SK-N-SH (cell line): ENCODE measurements at regions not wholly inside any gene's neighbourhood (a gene's known extent, or its start where the extent isn't known, plus 50 kb on each side); places are given as distances from the start of the nearest gene placed in this dataset.

Source experiments
- CTCF ChIA-PET: fragments of 300-600, 350-600 bp; formaldehyde crosslinking; extraction: SDS; loops from one replicate; lab custom pipeline; 2021; lab: Yijun Ruan, JAX
- POLR2A ChIA-PET: fragments of 350-600 bp; sonication (Branson Sonifier 250); formaldehyde crosslinking; extraction: SDS; loops from one replicate; lab custom pipeline; 2020; ENCODE audit warnings: antibody characterized with exemption, inconsistent platforms; lab: Yijun Ruan, JAX
- DNase-seq: peaks from one replicate; pipeline ENCODE4 v3.0.0; 2012
- H2AFZ ChIP-seq: fragments of 200-600 bp; sonication (generic); 2 replicates; pipeline ENCODE4 v1.8.1; 2016; ENCODE audit warnings: antibody characterized with exemption, mild to moderate bottlenecking, low read depth
- H3F3A ChIP-seq: fragments of 200-600 bp; sonication (generic); replicated peaks from 2 replicates; pipeline ENCODE3; 2016; ENCODE audit warnings: antibody characterized with exemption, mild to moderate bottlenecking; ENCODE audit not compliant: insufficient read depth
- H3K27ac ChIP-seq, 2 experiments: fragments of 200-500 bp in 1 of 2; fragments of 200-600 bp in 1 of 2; sonication (Bioruptor generic) in 1 of 2; sonication (generic), shearing (Covaris generic) in 1 of 2; 2 replicates each; pipeline versions ENCODE4 v1.5.1 to v1.6.1; 2014 to 2016; ENCODE audit warnings: low read depth in 2 of 2, inconsistent platforms in 1 of 2, low read length in 1 of 2, mild to moderate bottlenecking in 1 of 2, mixed read lengths in 1 of 2
- H3K27me3 ChIP-seq: fragments of 200-600 bp; sonication (generic), shearing (Covaris generic); 2 replicates; pipeline ENCODE4 v1.6.1; 2016; ENCODE audit warnings: mixed run types; ENCODE audit not compliant: insufficient read depth
- H3K36me3 ChIP-seq, 2 experiments: fragments of 200-500 bp in 1 of 2; fragments of 200-600 bp in 1 of 2; sonication (Bioruptor generic) in 1 of 2; sonication (generic) in 1 of 2; replicated peaks in 1 of 2; 2 replicates each; pipeline versions ENCODE3 to v1.5.1; 2014 to 2016; ENCODE audit warnings: low read length in 1 of 2, mild to moderate bottlenecking in 1 of 2; ENCODE audit not compliant: insufficient read depth in 2 of 2, control insufficient read depth in 1 of 2
- H3K4me1 ChIP-seq, 2 experiments: fragments of 200-500 bp in 1 of 2; fragments of 200-600 bp in 1 of 2; sonication (Bioruptor generic) in 1 of 2; sonication (generic), shearing (Covaris generic) in 1 of 2; 2 replicates each; pipeline versions ENCODE4 v1.5.1 to v1.6.1; 2014 to 2016; ENCODE audit warnings: low read depth in 1 of 2, low read length in 1 of 2, mixed run types in 1 of 2; ENCODE audit not compliant: insufficient read depth in 2 of 2, control insufficient read depth in 1 of 2
- H3K4me2 ChIP-seq: fragments of 200-600 bp; sonication (generic), shearing (Covaris generic); 2 replicates; pipeline ENCODE4 v1.6.1; 2017; ENCODE audit warnings: mixed run types
- H3K4me3 ChIP-seq, 2 experiments: fragments of 200-500 bp in 1 of 2; fragments of 200-600 bp in 1 of 2; sonication (Bioruptor generic) in 1 of 2; sonication (generic), shearing (Covaris generic) in 1 of 2; 2 replicates each; pipeline versions ENCODE4 v1.5.1 to v1.8.1; 2014 to 2016; ENCODE audit warnings: low read depth in 2 of 2, inconsistent platforms in 1 of 2, low read length in 1 of 2, mild to moderate bottlenecking in 1 of 2, mixed read lengths in 1 of 2, moderate library complexity in 1 of 2
- H3K79me2 ChIP-seq: fragments of 200-600 bp; sonication (generic); 2 replicates; pipeline ENCODE4 v1.8.1; 2017; ENCODE audit warnings: mild to moderate bottlenecking; ENCODE audit not compliant: insufficient read depth
- H3K9ac ChIP-seq: fragments of 200-600 bp; sonication (generic); 2 replicates; pipeline ENCODE4 v1.6.1; 2017; ENCODE audit warnings: mixed run types
- H3K9me2 ChIP-seq: fragments of 200-600 bp; sonication (generic); 2 replicates; pipeline ENCODE4 v1.6.1; 2017; ENCODE audit warnings: mixed run types
- H3K9me3 ChIP-seq: fragments of 200-600 bp; sonication (generic); 2 replicates; pipeline ENCODE4 v1.6.1; 2017; ENCODE audit warnings: mixed run types, mild to moderate bottlenecking, moderate library complexity
- H4K20me1 ChIP-seq: fragments of 200-600 bp; sonication (generic); 2 replicates; pipeline ENCODE4 v1.6.1; 2017; ENCODE audit warnings: mild to moderate bottlenecking, mixed run types; ENCODE audit not compliant: insufficient read depth
- ELF1 ChIP-seq: IDR thresholded peaks from 2 replicates; pipeline ENCODE4 v1.4.0; 2012
- EP300 ChIP-seq, 2 experiments: IDR thresholded peaks; 2 replicates each; pipeline versions ENCODE4 v1.4.0 to v1.6.1; 2012; ENCODE audit warnings: borderline replicate concordance in 1 of 2, low read depth in 1 of 2, low read length in 1 of 2
- EZH2phosphoT487 ChIP-seq: fragments of 200-600 bp; sonication (generic); IDR thresholded peaks from 2 replicates; pipeline ENCODE4 v1.6.1; 2017; ENCODE audit warnings: low read depth, mixed run types, mild to moderate bottlenecking, antibody characterized with exemption, moderate library complexity, borderline replicate concordance
- FOSL2 ChIP-seq: IDR thresholded peaks from 2 replicates; pipeline ENCODE4 v1.4.0; 2012; ENCODE audit warnings: low read depth, mild to moderate bottlenecking, moderate library complexity, borderline replicate concordance
- GABPA ChIP-seq: IDR thresholded peaks from 2 replicates; pipeline ENCODE4 v1.4.0; 2012; ENCODE audit warnings: low read depth, mild to moderate bottlenecking
- JUND ChIP-seq: IDR thresholded peaks from 2 replicates; pipeline ENCODE4 v1.4.0; 2012
- MEF2A ChIP-seq: IDR thresholded peaks from 2 replicates; pipeline ENCODE4 v1.4.0; 2012; ENCODE audit warnings: low read depth, borderline replicate concordance
- MXI1 ChIP-seq: IDR thresholded peaks from 2 replicates; pipeline ENCODE4 v1.6.1; 2012; ENCODE audit warnings: mild to moderate bottlenecking, low read depth, low read length, improper control_type of control experiment
- NFIC ChIP-seq: IDR thresholded peaks from 2 replicates; pipeline ENCODE4 v1.4.0; 2012; ENCODE audit warnings: borderline replicate concordance
- RCOR1 ChIP-seq: fragments of 150-350 bp; IDR thresholded peaks from 2 replicates; pipeline ENCODE4 v1.6.1; 2017; ENCODE audit warnings: antibody characterized with exemption, low read length
- REST ChIP-seq: IDR thresholded peaks from 2 replicates; pipeline ENCODE4 v1.6.1; 2012; ENCODE audit warnings: mild to moderate bottlenecking, low read depth, low read length, moderate library complexity
- RFX5 ChIP-seq: IDR thresholded peaks from 2 replicates; pipeline ENCODE4 v1.6.1; 2012; ENCODE audit warnings: mild to moderate bottlenecking, improper control_type of control experiment, low read length
- RXRA ChIP-seq: IDR thresholded peaks from 2 replicates; pipeline ENCODE4 v1.4.0; 2012; ENCODE audit warnings: low read depth, mild to moderate bottlenecking, borderline replicate concordance
- SIN3A ChIP-seq: IDR thresholded peaks from 2 replicates; pipeline ENCODE4 v1.6.1; 2012; ENCODE audit warnings: low read depth, mild to moderate bottlenecking, low read length, moderate library complexity, borderline replicate concordance
- TAF1 ChIP-seq: IDR thresholded peaks from 2 replicates; pipeline ENCODE4 v1.6.1; 2012; ENCODE audit warnings: low read depth, mild to moderate bottlenecking, low read length, moderate library complexity, borderline replicate concordance
- WGBS: methylation state at CpG from one replicate; pipeline ENCODE4 v1.1.6; 2017; ENCODE audit warnings: low lambda C conversion rate; 5-methylcytosine and 5-hydroxymethylcytosine counted together
- TF ChIP-seq, protein P1 (sequence below): IDR thresholded peaks from 2 replicates; pipeline ENCODE4; 2012
- TF ChIP-seq, protein P2 (sequence below): fragments of 150-350 bp; IDR thresholded peaks from 2 replicates; pipeline ENCODE4 v1.6.1; 2017; ENCODE audit warnings: antibody characterized with exemption, low read length, low read depth, borderline replicate concordance
- TF ChIP-seq, protein P3 (sequence below): fragments of 200-600 bp; sonication (generic); IDR thresholded peaks from 2 replicates; pipeline ENCODE4 v1.6.1; 2017; ENCODE audit warnings: antibody characterized with exemption, mild to moderate bottlenecking, moderate library complexity

- no peaks in the 10 kb centered on the region for H4K20me1 ChIP-seq
- CTCF ChIA-PET, result interaction anchor here (1.1 to 1.6 kb wide), 2 partner anchors 49 to 140 kb away, joined by 3 to 4 read pairs; no protein-coding TSS in a partner anchor
- TF ChIP-seq EZH2phosphoT487, result no peak
- TF ChIP-seq GABPA, result no peak
- peak; percentile 51; the same call in 1 of the 2 replicates for TF ChIP-seq FOSL2
- peak; percentile 43 for TF ChIP-seq JUND
- TF ChIP-seq SIN3A, result no peak
- TF ChIP-seq, protein P1, sequence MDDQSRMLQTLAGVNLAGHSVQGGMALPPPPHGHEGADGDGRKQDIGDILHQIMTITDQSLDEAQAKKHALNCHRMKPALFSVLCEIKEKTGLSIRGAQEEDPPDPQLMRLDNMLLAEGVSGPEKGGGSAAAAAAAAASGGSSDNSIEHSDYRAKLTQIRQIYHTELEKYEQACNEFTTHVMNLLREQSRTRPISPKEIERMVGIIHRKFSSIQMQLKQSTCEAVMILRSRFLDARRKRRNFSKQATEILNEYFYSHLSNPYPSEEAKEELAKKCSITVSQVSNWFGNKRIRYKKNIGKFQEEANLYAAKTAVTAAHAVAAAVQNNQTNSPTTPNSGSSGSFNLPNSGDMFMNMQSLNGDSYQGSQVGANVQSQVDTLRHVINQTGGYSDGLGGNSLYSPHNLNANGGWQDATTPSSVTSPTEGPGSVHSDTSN, result peak; percentile 45
- TF ChIP-seq, all 33 proteins: peak for 3
- Histone ChIP-seq H3K4me2 (no peak overlapping the region), H3K9me3 (no peaks in the 10 kb centered on the region), H3K27me3 (no peaks in the 10 kb centered on the region), H2AFZ (no peak overlapping the region), H3K4me1 (no peaks in the 10 kb centered on the region), H3F3A (no peaks in the 10 kb centered on the region), H3K36me3 (no peaks in the 10 kb centered on the region), H3K9me2 (no peaks in the 10 kb centered on the region), H3K79me2 (no peaks in the 10 kb centered on the region), H3K27ac (no peak overlapping the region), H3K4me3 (no peak overlapping the region), H3K9ac (no peak overlapping the region)
- DNase-seq, result no peak
- POLR2A ChIA-PET, result no interaction called here
- WGBS, result 23% methylated on average over 2 of the region's 2 CpGs
These were observed 88.9 kb upstream of the TYRP1 start for GRCh38 chr9:12604164-12604821.

- ChIA-PET CTCF (interaction anchor here (2.4 kb wide), 1 partner anchor 27 kb away, joined by 7 read pairs; no protein-coding TSS in a partner anchor), POLR2A (no interaction called here)
- Histone ChIP-seq H2AFZ (no peak overlapping the region), H3K4me2 (no peak overlapping the region), H3K4me1 (no peaks in the 10 kb centered on the region), H3K79me2 (no peaks in the 10 kb centered on the region), H3K9me3 (no peaks in the 10 kb centered on the region), H3K27ac (no peak overlapping the region), H3K36me3 (no peaks in the 10 kb centered on the region), H4K20me1 (no peaks in the 10 kb centered on the region), H3K9ac (no peak overlapping the region), H3K27me3 (no peaks in the 10 kb centered on the region), H3K9me2 (no peaks in the 10 kb centered on the region), H3K4me3 (no peak overlapping the region), H3F3A (no peaks in the 10 kb centered on the region)
- 26% methylated on average over 4 of the region's 4 CpGs for WGBS
- TF ChIP-seq ELF1 (no peak), TAF1 (no peak), MEF2A (no peak), GABPA (no peak), MXI1 (no peak), RFX5 (no peak), RXRA (no peak), SIN3A (no peak), RCOR1 (no peak), REST (no peak), NFIC (no peak), EP300 (IDR thresholded peaks at IDR 0.05; ENCODE audit: borderline replicate concordance in 1 of 2, low read depth in 1 of 2, low read length in 1 of 2) (no peak)
- TF ChIP-seq, protein P2, sequence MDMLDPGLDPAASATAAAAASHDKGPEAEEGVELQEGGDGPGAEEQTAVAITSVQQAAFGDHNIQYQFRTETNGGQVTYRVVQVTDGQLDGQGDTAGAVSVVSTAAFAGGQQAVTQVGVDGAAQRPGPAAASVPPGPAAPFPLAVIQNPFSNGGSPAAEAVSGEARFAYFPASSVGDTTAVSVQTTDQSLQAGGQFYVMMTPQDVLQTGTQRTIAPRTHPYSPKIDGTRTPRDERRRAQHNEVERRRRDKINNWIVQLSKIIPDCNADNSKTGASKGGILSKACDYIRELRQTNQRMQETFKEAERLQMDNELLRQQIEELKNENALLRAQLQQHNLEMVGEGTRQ, result no peak
- TF ChIP-seq, protein P3, sequence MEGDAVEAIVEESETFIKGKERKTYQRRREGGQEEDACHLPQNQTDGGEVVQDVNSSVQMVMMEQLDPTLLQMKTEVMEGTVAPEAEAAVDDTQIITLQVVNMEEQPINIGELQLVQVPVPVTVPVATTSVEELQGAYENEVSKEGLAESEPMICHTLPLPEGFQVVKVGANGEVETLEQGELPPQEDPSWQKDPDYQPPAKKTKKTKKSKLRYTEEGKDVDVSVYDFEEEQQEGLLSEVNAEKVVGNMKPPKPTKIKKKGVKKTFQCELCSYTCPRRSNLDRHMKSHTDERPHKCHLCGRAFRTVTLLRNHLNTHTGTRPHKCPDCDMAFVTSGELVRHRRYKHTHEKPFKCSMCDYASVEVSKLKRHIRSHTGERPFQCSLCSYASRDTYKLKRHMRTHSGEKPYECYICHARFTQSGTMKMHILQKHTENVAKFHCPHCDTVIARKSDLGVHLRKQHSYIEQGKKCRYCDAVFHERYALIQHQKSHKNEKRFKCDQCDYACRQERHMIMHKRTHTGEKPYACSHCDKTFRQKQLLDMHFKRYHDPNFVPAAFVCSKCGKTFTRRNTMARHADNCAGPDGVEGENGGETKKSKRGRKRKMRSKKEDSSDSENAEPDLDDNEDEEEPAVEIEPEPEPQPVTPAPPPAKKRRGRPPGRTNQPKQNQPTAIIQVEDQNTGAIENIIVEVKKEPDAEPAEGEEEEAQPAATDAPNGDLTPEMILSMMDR, result no peak
- no peak for DNase-seq
These were observed 80.9 kb upstream of the TYRP1 start for GRCh38 chr9:12612211-12612770.
